OCI-LY1 (cell line): ENCODE measurements at regions not wholly inside any gene's neighbourhood (a gene's known extent, or its start where the extent isn't known, plus 50 kb on each side); places are given as distances from the start of the nearest gene placed in this dataset.

ENCODE experiments used
- H2AFZ ChIP-seq: fragments of 200-600 bp; sonication (generic), shearing (Covaris generic); 2 replicates; pipeline ENCODE4 v1.6.0; 2014; ENCODE audit warnings: antibody characterized with exemption, mild to moderate bottlenecking, low read length
- H3F3A ChIP-seq: fragments of 200-600 bp; sonication (generic), shearing (Covaris generic); 2 replicates; pipeline ENCODE4 v1.6.0; 2014; ENCODE audit warnings: mild to moderate bottlenecking, antibody characterized with exemption, low read length, moderate library complexity; ENCODE audit not compliant: insufficient read depth
- H3K27ac ChIP-seq: fragments of 200-600 bp; sonication (generic); 2 replicates; pipeline ENCODE4 v1.5.1; 2014; ENCODE audit warnings: low read length, mixed run types, mild to moderate bottlenecking, low read depth; ENCODE audit not compliant: poor library complexity, severe bottlenecking
- H3K27me3 ChIP-seq: fragments of 200-600 bp; sonication (generic); 2 replicates; pipeline ENCODE4 v1.6.0; 2014; ENCODE audit warnings: antibody characterized with exemption, mild to moderate bottlenecking, low read length, moderate library complexity; ENCODE audit not compliant: insufficient read depth
- H3K36me3 ChIP-seq: fragments of 200-600 bp; sonication (generic); 2 replicates; pipeline ENCODE4 v1.6.1; 2014; ENCODE audit warnings: mild to moderate bottlenecking, antibody characterized with exemption, low read length, moderate library complexity, mixed read lengths; ENCODE audit not compliant: insufficient read depth
- H3K4me1 ChIP-seq: fragments of 200-600 bp; sonication (generic); 2 replicates; pipeline ENCODE4 v1.5.1; 2014; ENCODE audit warnings: mild to moderate bottlenecking, low read length, moderate library complexity; ENCODE audit not compliant: insufficient read depth, severe bottlenecking
- H3K4me2 ChIP-seq: fragments of 200-600 bp; sonication (generic), shearing (Covaris generic); 2 replicates; pipeline ENCODE4 v1.6.1; 2014; ENCODE audit warnings: low read length
- H3K4me3 ChIP-seq: fragments of 200-600 bp; sonication (generic); 2 replicates; pipeline ENCODE4 v1.5.1; 2014; ENCODE audit warnings: low read length, low read depth, mild to moderate bottlenecking, mixed read lengths; ENCODE audit not compliant: poor library complexity, severe bottlenecking
- H3K79me2 ChIP-seq: fragments of 200-600 bp; shearing (Covaris generic); 2 replicates; pipeline ENCODE4 v1.6.1; 2016; ENCODE audit warnings: mixed run types, low read length, mixed read lengths; ENCODE audit not compliant: insufficient read depth
- H3K9ac ChIP-seq: fragments of 200-600 bp; sonication (generic), shearing (Covaris generic); 2 replicates; pipeline ENCODE4 v1.6.1; 2014; ENCODE audit warnings: mild to moderate bottlenecking, low read length, mixed read lengths
- H3K9me2 ChIP-seq: fragments of 200-600 bp; sonication (generic), shearing (Covaris generic); 2 replicates; pipeline ENCODE4 v1.6.1; 2014; ENCODE audit warnings: low read depth, mild to moderate bottlenecking, low read length, mixed read lengths
- H3K9me3 ChIP-seq: fragments of 200-600 bp; shearing (Covaris generic); 2 replicates; pipeline ENCODE4 v1.6.1; 2014; ENCODE audit warnings: low read length, mixed read lengths
- H4K20me1 ChIP-seq: fragments of 200-600 bp; sonication (generic), shearing (Covaris generic); 2 replicates; pipeline ENCODE4 v1.6.0; 2016; ENCODE audit warnings: mild to moderate bottlenecking, low read length; ENCODE audit not compliant: insufficient read depth
- CTCF ChIP-seq: fragments of 200-600 bp; sonication (generic), shearing (Covaris generic); IDR thresholded peaks from 2 replicates; pipeline ENCODE4 v1.5.1; 2017; ENCODE audit warnings: mild to moderate bottlenecking, antibody characterized with exemption, low read length, moderate library complexity, mixed read lengths
- EZH2 ChIP-seq: fragments of 200-600 bp; sonication (generic), shearing (Covaris generic); IDR thresholded peaks from 2 replicates; pipeline ENCODE4 v1.8.0; 2017; ENCODE audit warnings: borderline replicate concordance, mixed run types, mild to moderate bottlenecking, antibody characterized with exemption, low read length, moderate library complexity, mixed read lengths

DNA sequence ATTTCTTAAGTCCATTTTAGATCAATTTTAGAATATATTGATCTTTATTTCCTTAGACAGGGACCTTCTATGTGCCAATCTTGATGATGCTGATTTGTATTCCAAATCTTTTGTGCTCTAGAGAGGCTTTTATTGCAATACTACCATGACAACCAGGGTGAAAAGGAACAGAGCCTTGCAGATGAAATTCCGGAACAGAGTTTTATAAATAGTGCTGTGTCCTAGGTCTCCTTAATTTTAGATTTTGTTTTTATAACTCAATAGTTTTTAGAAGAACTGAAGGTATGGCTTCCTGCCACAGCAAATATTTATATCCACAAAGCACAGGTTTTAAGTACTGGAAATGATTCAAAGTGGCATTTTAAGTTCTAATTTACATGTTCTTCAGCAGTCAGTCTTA is 160.2 kb downstream of the PMAIP1 start:
- no peaks in the 10 kb centered on the region for H3K9me3 ChIP-seq
- no peaks in the 10 kb centered on the region for H3K79me2 ChIP-seq
- no peaks in the 10 kb centered on the region for H4K20me1 ChIP-seq
- H3K4me3 ChIP-seq = no peak overlapping the region
- H3F3A ChIP-seq = no peaks in the 10 kb centered on the region
- H3K36me3 ChIP-seq = no peaks in the 10 kb centered on the region
- H3K27ac ChIP-seq = no peak overlapping the region
- H3K4me2 ChIP-seq = no peak overlapping the region
- no peaks in the 10 kb centered on the region for H3K27me3 ChIP-seq
- H2AFZ ChIP-seq = no peak overlapping the region
- no peaks in the 10 kb centered on the region for H3K4me1 ChIP-seq
- H3K9ac ChIP-seq = no peak overlapping the region
- H3K9me2 ChIP-seq = no peaks in the 10 kb centered on the region
- TF ChIP-seq EZH2 (no peak), CTCF (no peak)

GRCh38 chr18:60059216-60059615 is 159.4 kb downstream of the PMAIP1 start:
- no peaks in the 10 kb centered on the region for H3K79me2 ChIP-seq
- no peaks in the 10 kb centered on the region for H3K9me2 ChIP-seq
- no peaks in the 10 kb centered on the region for H3F3A ChIP-seq
- no peaks in the 10 kb centered on the region for H3K36me3 ChIP-seq
- H3K4me1 ChIP-seq = no peaks in the 10 kb centered on the region
- H3K4me3 ChIP-seq = no peak overlapping the region
- H3K27me3 ChIP-seq = no peaks in the 10 kb centered on the region
- no peaks in the 10 kb centered on the region for H3K9me3 ChIP-seq
- no peak overlapping the region for H3K4me2 ChIP-seq
- H3K27ac ChIP-seq = no peak overlapping the region
- H4K20me1 ChIP-seq = no peaks in the 10 kb centered on the region
- H3K9ac ChIP-seq = no peak overlapping the region
- TF ChIP-seq EZH2 (no peak), CTCF (no peak)
- no peak overlapping the region for H2AFZ ChIP-seq

GRCh38 chr18:60053747-60054304 is 154.0 kb downstream of the PMAIP1 start:
- no peak overlapping the region for H3K4me3 ChIP-seq
- no peaks in the 10 kb centered on the region for H3K9me2 ChIP-seq
- no peaks in the 10 kb centered on the region for H3K4me1 ChIP-seq
- no peaks in the 10 kb centered on the region for H4K20me1 ChIP-seq
- H3F3A ChIP-seq = no peaks in the 10 kb centered on the region
- no peaks in the 10 kb centered on the region for H3K27me3 ChIP-seq
- H3K36me3 ChIP-seq = no peaks in the 10 kb centered on the region
- no peak overlapping the region for H3K4me2 ChIP-seq
- no peaks in the 10 kb centered on the region for H3K9me3 ChIP-seq
- no peak overlapping the region for H3K9ac ChIP-seq
- H3K79me2 ChIP-seq = no peaks in the 10 kb centered on the region
- TF ChIP-seq EZH2 (no peak), CTCF (no peak)
- H2AFZ ChIP-seq = no peak overlapping the region
- H3K27ac ChIP-seq = no peak overlapping the region
